Body of pancreas (tissue), 4 donors: ENCODE measurements at regions not wholly inside any gene's neighbourhood (a gene's known extent, or its start where the extent isn't known, plus 50 kb on each side); places are given as distances from the start of the nearest gene placed in this dataset.

Experiments used
- ATAC-seq: fragments of 150-250 bp; one replicate; pipeline ENCODE4 v1.9.1; 2016
- DNase-seq, 4 donors: peaks; one replicate each; pipeline ENCODE4 v3.0.0-alpha.2; 2019
- H3K27ac ChIP-seq, 4 donors: fragments of 200-600 bp; sonication (generic); 1 replicate in 3 of 4; 2 replicates in 1 of 4; pipeline versions ENCODE4 v1.5.1 to v1.6.1; 2016 to 2019; ENCODE audit warnings: mild to moderate bottlenecking in 1 of 4, mixed read lengths in 1 of 4, moderate library complexity in 1 of 4
- H3K27me3 ChIP-seq, 2 donors: fragments of 200-600 bp; sonication (generic); one replicate each; pipeline ENCODE4 v1.6.0; 2016; ENCODE audit warnings: mild to moderate bottlenecking in 1 of 2
- H3K36me3 ChIP-seq, 2 donors: fragments of 200-600 bp; sonication (generic); replicated peaks in 1 of 2; 2 replicates each; pipeline ENCODE4 v1.5.1; 2016; ENCODE audit warnings: low read depth in 2 of 2; ENCODE audit not compliant: insufficient read depth in 1 of 2
- H3K4me1 ChIP-seq: fragments of 200-600 bp; sonication (generic); one replicate; pipeline ENCODE4 v1.6.0; 2016
- H3K4me3 ChIP-seq, 2 donors: fragments of 200-600 bp; sonication (generic); 1 replicate in 1 of 2; 2 replicates in 1 of 2; pipeline ENCODE4 v1.5.1; 2016 to 2019
- H3K9me3 ChIP-seq, 3 donors: fragments of 200-600 bp; sonication (generic); 1 replicate in 2 of 3; 2 replicates in 1 of 3; pipeline ENCODE4 v1.5.1; 2016
- POLR2A ChIP-seq, 3 donors: fragments of 450-650 bp; IDR thresholded peaks; one replicate each; pipeline ENCODE4 v1.6.1; 2016; ENCODE audit warnings: antibody characterized with exemption in 3 of 3, mild to moderate bottlenecking in 2 of 3
- WGBS, 2 donors: methylation state at CpG; one replicate each; pipeline ENCODE4 v1.1.5; 2017; 5-methylcytosine and 5-hydroxymethylcytosine counted together
- intact Hi-C: fragments of 100-400 bp; cut with DNase I; formaldehyde crosslinking; loops from one replicate; pipeline ENCODE4 v1.15.1; 2023
- TF ChIP-seq, protein P1 (sequence below), 7 experiments: fragments of 450-650 bp in 4 of 7; fragments of 200-600 bp in 3 of 7; sonication (generic) in 3 of 7; IDR thresholded peaks; one replicate each; pipeline ENCODE4 v1.5.1; 2016 to 2019; ENCODE audit warnings: antibody characterized with exemption in 7 of 7

- Histone ChIP-seq H3K27me3 (no peaks in the 10 kb centered on the region), H3K36me3 (no peaks in the 10 kb centered on the region), H3K27ac (no peak overlapping the region), H3K9me3 (no peaks in the 10 kb centered on the region), H3K4me1 (no peaks in the 10 kb centered on the region), H3K4me3 (no peak overlapping the region)
- TF ChIP-seq POLR2A (IDR thresholded peaks at IDR 0.05), result no peak
- TF ChIP-seq, protein P1, sequence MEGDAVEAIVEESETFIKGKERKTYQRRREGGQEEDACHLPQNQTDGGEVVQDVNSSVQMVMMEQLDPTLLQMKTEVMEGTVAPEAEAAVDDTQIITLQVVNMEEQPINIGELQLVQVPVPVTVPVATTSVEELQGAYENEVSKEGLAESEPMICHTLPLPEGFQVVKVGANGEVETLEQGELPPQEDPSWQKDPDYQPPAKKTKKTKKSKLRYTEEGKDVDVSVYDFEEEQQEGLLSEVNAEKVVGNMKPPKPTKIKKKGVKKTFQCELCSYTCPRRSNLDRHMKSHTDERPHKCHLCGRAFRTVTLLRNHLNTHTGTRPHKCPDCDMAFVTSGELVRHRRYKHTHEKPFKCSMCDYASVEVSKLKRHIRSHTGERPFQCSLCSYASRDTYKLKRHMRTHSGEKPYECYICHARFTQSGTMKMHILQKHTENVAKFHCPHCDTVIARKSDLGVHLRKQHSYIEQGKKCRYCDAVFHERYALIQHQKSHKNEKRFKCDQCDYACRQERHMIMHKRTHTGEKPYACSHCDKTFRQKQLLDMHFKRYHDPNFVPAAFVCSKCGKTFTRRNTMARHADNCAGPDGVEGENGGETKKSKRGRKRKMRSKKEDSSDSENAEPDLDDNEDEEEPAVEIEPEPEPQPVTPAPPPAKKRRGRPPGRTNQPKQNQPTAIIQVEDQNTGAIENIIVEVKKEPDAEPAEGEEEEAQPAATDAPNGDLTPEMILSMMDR (IDR thresholded peaks at IDR 0.05), result no peak
- ATAC-seq (no peak), DNase-seq (no peak)
- WGBS, 2 donors, result 68 to 88% methylated on average over 3 to 4 of the region's 4 CpGs
- intact Hi-C loops, result no loop called here
Observed at GRCh38 chr17:5885336-5885735, 184.8 kb upstream of the WSCD1 start.

DNA sequence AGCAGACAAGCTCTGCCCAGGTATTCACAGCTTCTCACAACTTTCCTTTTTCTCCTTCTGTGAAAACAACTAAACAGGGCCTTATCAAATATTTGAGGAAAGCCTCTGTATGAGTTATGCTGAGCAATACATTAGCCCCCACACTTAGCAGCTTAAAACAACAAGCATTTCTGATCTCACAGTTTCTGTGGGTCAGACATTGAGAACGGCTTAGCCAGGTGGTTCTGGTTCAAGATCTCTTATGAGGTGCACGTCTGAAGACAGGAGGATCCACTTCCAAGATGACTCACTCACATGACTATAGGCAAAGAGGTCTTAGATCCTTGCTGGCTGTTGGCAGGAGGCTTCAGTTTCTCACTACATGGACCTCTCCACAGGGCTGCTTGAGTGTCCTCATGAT is 181.4 kb upstream of the WSCD1 start:
- no peak overlapping the region for H3K27ac ChIP-seq
- WGBS, 2 donors, result 30 to 36% methylated on average over 2 of the region's 2 CpGs
- H3K27me3 ChIP-seq, result no peaks in the 10 kb centered on the region
- DNase-seq, result no peak
- no peak for ATAC-seq
- H3K36me3 ChIP-seq, result no peaks in the 10 kb centered on the region
- intact Hi-C loops, result no loop called here
- H3K4me3 ChIP-seq, result no peak overlapping the region
- no peaks in the 10 kb centered on the region for H3K4me1 ChIP-seq
- TF ChIP-seq POLR2A (IDR thresholded peaks at IDR 0.05), result no peak
- no peaks in the 10 kb centered on the region for H3K9me3 ChIP-seq

GRCh38 chr17:5892921-5893675 is 177.1 kb upstream of the WSCD1 start:
- TF ChIP-seq, protein P1 (IDR thresholded peaks at IDR 0.05), result no peak
- TF ChIP-seq POLR2A (IDR thresholded peaks at IDR 0.05), result no peak
- Histone ChIP-seq H3K27ac (no peak overlapping the region), H3K36me3 (no peaks in the 10 kb centered on the region), H3K4me3 (no peak overlapping the region), H3K4me1 (no peaks in the 10 kb centered on the region), H3K27me3 (no peaks in the 10 kb centered on the region), H3K9me3 (no peaks in the 10 kb centered on the region)
- intact Hi-C loops, result no loop called here
- WGBS, 2 donors, result 25 to 44% methylated on average over 3 of the region's 3 CpGs
- DNase-seq (no peak), ATAC-seq (no peak)

DNA sequence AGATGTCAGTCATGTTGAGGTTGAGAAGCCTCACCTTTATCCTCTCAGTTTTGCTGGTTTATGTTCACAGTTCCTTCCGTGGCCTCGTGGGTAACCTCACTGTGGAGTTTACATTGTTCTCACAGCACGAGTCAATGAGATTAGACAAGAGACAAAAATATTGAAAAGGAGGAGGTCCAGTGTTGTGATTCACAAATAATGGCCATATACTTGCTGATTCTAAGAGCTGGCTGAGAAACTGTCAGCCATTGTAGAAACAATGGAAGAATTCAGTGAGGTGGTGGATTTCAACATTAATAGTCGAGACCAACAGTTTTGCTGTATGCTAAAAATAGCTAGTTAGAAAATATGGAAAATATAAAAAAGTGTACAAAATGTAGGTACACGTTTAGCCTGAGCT is 176.4 kb upstream of the WSCD1 start:
- DNase-seq, result no peak
- WGBS, 2 donors, result 18 to 19% methylated on average over 5 of the region's 5 CpGs
- Histone ChIP-seq H3K9me3 (no peaks in the 10 kb centered on the region), H3K4me3 (no peak overlapping the region), H3K36me3 (no peaks in the 10 kb centered on the region), H3K27ac (no peak overlapping the region), H3K27me3 (no peaks in the 10 kb centered on the region), H3K4me1 (no peaks in the 10 kb centered on the region)
- ATAC-seq, result no peak
- TF ChIP-seq, protein P1 (IDR thresholded peaks at IDR 0.05), result no peak
- no peak for TF ChIP-seq POLR2A (IDR thresholded peaks at IDR 0.05)
- intact Hi-C loops, result no loop called here

GRCh38 chr17:5895276-5895675 is 174.9 kb upstream of the WSCD1 start:
- H3K4me1 ChIP-seq, result no peaks in the 10 kb centered on the region
- DNase-seq (no peak), ATAC-seq (no peak)
- no peaks in the 10 kb centered on the region for H3K36me3 ChIP-seq
- 48 to 69% methylated on average over 6 of the region's 6 CpGs for WGBS, 2 donors
- intact Hi-C loops, result no loop called here
- H3K4me3 ChIP-seq, result no peak overlapping the region
- TF ChIP-seq, protein P1 (IDR thresholded peaks at IDR 0.05), result no peak
- no peak for TF ChIP-seq POLR2A (IDR thresholded peaks at IDR 0.05)
- H3K9me3 ChIP-seq, result no peaks in the 10 kb centered on the region
- H3K27me3 ChIP-seq, result no peaks in the 10 kb centered on the region
- H3K27ac ChIP-seq, result no peak overlapping the region
